Fibroblast of the conjunctiva (primary cell): ENCODE measurements at regions not wholly inside any gene's neighbourhood (a gene's known extent, or its start where the extent isn't known, plus 50 kb on each side); places are given as distances from the start of the nearest gene placed in this dataset.

Experiments used
- DNase-seq: peaks from one replicate; pipeline ENCODE4 v3.0.0-alpha.2; 2010; ENCODE audit warnings: low read depth

- no peak for DNase-seq
Observed at GRCh38 chr18:56173542-56174220, 464.7 kb downstream of the TXNL1 start.

- DNase-seq: no peak
Observed at GRCh38 chr18:56172527-56172926, 465.9 kb downstream of the TXNL1 start.

GRCh38 chr18:56171848-56172247, 466.5 kb downstream of the TXNL1 start:
- no peak for DNase-seq

- DNase-seq: no peak
Observed at GRCh38 chr18:56168049-56168781, 470.2 kb downstream of the TXNL1 start.

GRCh38 chr18:56167366-56167765, 471.0 kb downstream of the TXNL1 start:
- DNase-seq: no peak

GRCh38 chr18:56166914-56167313, 471.5 kb downstream of the TXNL1 start:
- no peak for DNase-seq

GRCh38 chr18:56165601-56166355, 472.6 kb downstream of the TXNL1 start:
- no peak for DNase-seq

GRCh38 chr18:56162311-56163265, 475.8 kb downstream of the TXNL1 start:
- DNase-seq: no peak

GRCh38 chr18:56161566-56162260, 476.7 kb downstream of the TXNL1 start:
- no peak for DNase-seq

- DNase-seq: no peak
Observed at GRCh38 chr18:56158676-56159075, 479.7 kb downstream of the TXNL1 start.

GRCh38 chr18:56157541-56157940, 480.9 kb downstream of the TXNL1 start:
- no peak for DNase-seq

GRCh38 chr18:56152551-56153310, 485.7 kb downstream of the TXNL1 start:
- no peak for DNase-seq

GRCh38 chr18:56148373-56148772, 490.0 kb downstream of the TXNL1 start:
- peak; percentile 32 for DNase-seq

- no peak for DNase-seq
Observed at GRCh38 chr18:56146565-56146964, 491.8 kb downstream of the TXNL1 start.

GRCh38 chr18:56142001-56142400, 496.4 kb downstream of the TXNL1 start:
- no peak for DNase-seq

GRCh38 chr18:56139792-56140254, 498.6 kb downstream of the TXNL1 start:
- DNase-seq: no peak

GRCh38 chr18:56139372-56139771, 499.0 kb downstream of the TXNL1 start:
- DNase-seq: no peak

- no peak for DNase-seq
Observed at GRCh38 chr18:56136105-56136504, 502.3 kb downstream of the TXNL1 start.

- no peak for DNase-seq
Observed at GRCh38 chr18:56130481-56130880, 507.9 kb downstream of the TXNL1 start.

- no peak for DNase-seq
Observed at GRCh38 chr18:56128153-56128791, 510.1 kb downstream of the TXNL1 start.
